ENCODE measurements at regions not wholly inside any gene's neighbourhood (a gene's known extent, or its start where the extent isn't known, plus 50 kb on each side); places are given as distances from the start of the nearest gene placed in this dataset.

- Histone ChIP-seq H3K27ac (ENCODE audit: extremely low read depth, low read depth, low read length) (no peak overlapping the region), H3K4me3 (no peak overlapping the region), H4K20me1 (replicated peaks; ENCODE audit: control insufficient read depth, insufficient read depth, low read length) (no peaks in the 10 kb centered on the region), H3K79me2 (ENCODE audit: control insufficient read depth, insufficient read depth, low read length) (no peaks in the 10 kb centered on the region), H3K4me1 (replicated peaks in 1 of 2; ENCODE audit: control insufficient read depth in 2 of 2, insufficient read depth in 2 of 2, low read length in 2 of 2) (no peaks in the 10 kb centered on the region), H3K9me3 (replicated peaks; ENCODE audit: control insufficient read depth, insufficient read depth, low read depth, low read length) (no peaks in the 10 kb centered on the region), H3K4me2 (ENCODE audit: insufficient read depth, low read length) (no peak overlapping the region), H3K9me1 (ENCODE audit: control insufficient read depth, insufficient read depth, low read length) (no peaks in the 10 kb centered on the region), H2AFZ (ENCODE audit: low read depth, low read length) (no peak overlapping the region), H3K27me3 (ENCODE audit: control insufficient read depth in 2 of 2, insufficient read depth in 2 of 2, low read length in 2 of 2) (no peaks in the 10 kb centered on the region), H3K9ac (ENCODE audit: insufficient read depth in 1 of 2, low read depth in 2 of 2, low read length in 2 of 2) (no peak overlapping the region), H3K36me3 (ENCODE audit: control insufficient read depth, insufficient read depth, low read length) (no peaks in the 10 kb centered on the region)
- no TSS peak for BruUV-seq (replicated peaks)
- DNase-seq (ENCODE audit: extremely low read depth in 1 of 4, low spot score in 3 of 4) (no peak), ATAC-seq (no peak), FAIRE-seq (no peak)
- no peak for TF ChIP-seq FOXA1 (IDR thresholded peaks at IDR 0.05; ENCODE audit: borderline replicate concordance)
- ChIA-PET POLR2A (no interaction called here), CTCF (ENCODE audit: low intra/inter-chr PET ratio) (no interaction called here)
- intact Hi-C loops (cut with micrococcal nuclease) (no loop called here), in situ Hi-C loops (cut with MboI) (no loop called here)
- WGBS (ENCODE audit: insufficient coverage, low coverage, missing lambda C conversion rate): 0% methylated on average over 3 of the region's 3 CpGs
These were observed 658.4 kb upstream of the NECTIN3 start for GRCh38 chr3:110413266-110413665.

- 3% methylated on average over 4 of the region's 4 CpGs for WGBS (ENCODE audit: insufficient coverage, low coverage, missing lambda C conversion rate)
- no peak overlapping the region for H3K27ac ChIP-seq (ENCODE audit: extremely low read depth, low read depth, low read length)
- no peaks in the 10 kb centered on the region for H3K9me3 ChIP-seq (replicated peaks; ENCODE audit: control insufficient read depth, insufficient read depth, low read depth, low read length)
- H3K4me2 ChIP-seq (ENCODE audit: insufficient read depth, low read length): no peak overlapping the region
- intact Hi-C loops (cut with micrococcal nuclease): no loop called here
- H3K27me3 ChIP-seq (ENCODE audit: control insufficient read depth in 2 of 2, insufficient read depth in 2 of 2, low read length in 2 of 2): no peaks in the 10 kb centered on the region
- H3K4me3 ChIP-seq: no peak overlapping the region
- DNase-seq (ENCODE audit: extremely low read depth in 1 of 4, low spot score in 3 of 4) (no peak), FAIRE-seq (no peak), ATAC-seq (no peak)
- CTCF ChIA-PET (ENCODE audit: low intra/inter-chr PET ratio): no interaction called here
- POLR2A ChIA-PET: no interaction called here
- H3K79me2 ChIP-seq (ENCODE audit: control insufficient read depth, insufficient read depth, low read length): no peaks in the 10 kb centered on the region
- H3K9ac ChIP-seq (ENCODE audit: insufficient read depth in 1 of 2, low read depth in 2 of 2, low read length in 2 of 2): no peak overlapping the region
- in situ Hi-C loops (cut with MboI): no loop called here
- no peaks in the 10 kb centered on the region for H3K36me3 ChIP-seq (ENCODE audit: control insufficient read depth, insufficient read depth, low read length)
- BruUV-seq (replicated peaks): no TSS peak
- H3K4me1 ChIP-seq (replicated peaks in 1 of 2; ENCODE audit: control insufficient read depth in 2 of 2, insufficient read depth in 2 of 2, low read length in 2 of 2): no peaks in the 10 kb centered on the region
- no peaks in the 10 kb centered on the region for H3K9me1 ChIP-seq (ENCODE audit: control insufficient read depth, insufficient read depth, low read length)
- no peak overlapping the region for H2AFZ ChIP-seq (ENCODE audit: low read depth, low read length)
- H4K20me1 ChIP-seq (replicated peaks; ENCODE audit: control insufficient read depth, insufficient read depth, low read length): no peaks in the 10 kb centered on the region
- TF ChIP-seq, protein P1, sequence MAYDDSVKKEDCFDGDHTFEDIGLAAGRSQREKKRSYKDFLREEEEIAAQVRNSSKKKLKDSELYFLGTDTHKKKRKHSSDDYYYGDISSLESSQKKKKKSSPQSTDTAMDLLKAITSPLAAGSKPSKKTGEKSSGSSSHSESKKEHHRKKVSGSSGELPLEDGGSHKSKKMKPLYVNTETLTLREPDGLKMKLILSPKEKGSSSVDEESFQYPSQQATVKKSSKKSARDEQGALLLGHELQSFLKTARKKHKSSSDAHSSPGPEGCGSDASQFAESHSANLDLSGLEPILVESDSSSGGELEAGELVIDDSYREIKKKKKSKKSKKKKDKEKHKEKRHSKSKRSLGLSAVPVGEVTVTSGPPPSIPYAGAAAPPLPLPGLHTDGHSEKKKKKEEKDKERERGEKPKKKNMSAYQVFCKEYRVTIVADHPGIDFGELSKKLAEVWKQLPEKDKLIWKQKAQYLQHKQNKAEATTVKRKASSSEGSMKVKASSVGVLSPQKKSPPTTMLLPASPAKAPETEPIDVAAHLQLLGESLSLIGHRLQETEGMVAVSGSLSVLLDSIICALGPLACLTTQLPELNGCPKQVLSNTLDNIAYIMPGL (CRISPR knock-in tag; IDR thresholded peaks at IDR 0.05): no peak
- TF ChIP-seq GTF2B (IDR thresholded peaks at IDR 0.05; ENCODE audit: extremely low read depth, insufficient read length): no peak
- TF ChIP-seq, protein P2, sequence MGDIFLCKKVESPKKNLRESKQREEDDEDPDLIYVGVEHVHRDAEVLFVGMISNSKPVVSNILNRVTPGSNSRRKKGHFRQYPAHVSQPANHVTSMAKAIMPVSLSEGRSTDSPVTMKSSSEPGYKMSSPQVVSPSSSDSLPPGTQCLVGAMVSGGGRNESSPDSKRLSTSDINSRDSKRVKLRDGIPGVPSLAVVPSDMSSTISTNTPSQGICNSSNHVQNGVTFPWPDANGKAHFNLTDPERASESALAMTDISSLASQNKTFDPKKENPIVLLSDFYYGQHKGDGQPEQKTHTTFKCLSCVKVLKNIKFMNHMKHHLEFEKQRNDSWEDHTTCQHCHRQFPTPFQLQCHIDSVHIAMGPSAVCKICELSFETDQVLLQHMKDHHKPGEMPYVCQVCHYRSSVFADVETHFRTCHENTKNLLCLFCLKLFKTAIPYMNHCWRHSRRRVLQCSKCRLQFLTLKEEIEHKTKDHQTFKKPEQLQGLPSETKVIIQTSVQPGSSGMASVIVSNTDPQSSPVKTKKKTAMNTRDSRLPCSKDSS (IDR thresholded peaks at IDR 0.05; ENCODE audit: low read depth, partially characterized antibody): no peak
- TF ChIP-seq ZNF274 (IDR thresholded peaks at IDR 0.05; ENCODE audit: borderline replicate concordance, low read depth, low read length): no peak
- TF ChIP-seq KLF1 (tag; IDR thresholded peaks at IDR 0.05): no peak
These were observed 657.5 kb upstream of the NECTIN3 start for GRCh38 chr3:110413807-110414748.

Data from K562 (cell line).